ENCODE measurements at regions not wholly inside any gene's neighbourhood (a gene's known extent, or its start where the extent isn't known, plus 50 kb on each side); places are given as distances from the start of the nearest gene placed in this dataset.

DNA sequence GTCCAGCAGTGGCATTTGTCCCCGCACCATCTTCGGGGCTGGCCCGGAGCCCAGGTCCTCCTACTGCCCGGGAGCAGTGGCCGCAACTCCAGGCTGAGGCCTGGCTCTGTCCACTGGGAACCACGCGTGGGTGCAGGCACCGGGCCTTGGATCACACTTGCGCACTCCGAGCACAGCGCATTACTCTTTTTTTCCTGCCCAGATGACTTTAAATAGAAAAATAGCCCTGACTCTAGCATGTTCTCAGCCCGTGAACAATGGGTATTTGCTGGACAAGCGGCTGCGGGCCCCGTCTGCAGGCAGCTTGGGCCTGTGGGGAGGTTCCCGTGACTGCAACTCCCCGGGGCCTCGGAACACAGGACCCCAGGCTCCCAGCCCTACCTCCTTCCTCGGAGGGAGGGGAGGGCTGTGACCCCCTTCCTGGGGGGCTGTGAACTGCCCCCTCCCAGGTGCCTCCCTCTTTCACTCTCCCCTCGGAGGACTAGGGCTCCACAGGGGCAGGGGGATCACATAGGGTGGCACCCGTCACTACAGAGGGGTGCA, 162.2 kb downstream of the TBXT start:
- Histone ChIP-seq H3K4me3 (no peak overlapping the region), H3K36me3 (ENCODE audit: control insufficient read depth in 4 of 4, insufficient read depth in 4 of 4, low read length in 4 of 4) (no peaks in the 10 kb centered on the region), H3K9ac (ENCODE audit: insufficient read depth in 1 of 2, low read length in 2 of 2) (peak overlapping the region; percentile 8 to 67), H3K9me3 (ENCODE audit: control insufficient read depth in 4 of 4, insufficient read depth in 3 of 4, low read length in 3 of 4) (peaks cover 0 to 6% (median 0%) of the 10 kb centered on the region in 4 donors), H3K4me1 (ENCODE audit: control insufficient read depth in 5 of 5, insufficient read depth in 5 of 5, low read length in 5 of 5) (peaks cover 3 to 38% (median 11%) of the 10 kb centered on the region in 5 donors), H3K27ac (ENCODE audit: low read depth in 1 of 2, low read length in 1 of 2) (no peak overlapping the region), H3K27me3 (ENCODE audit: control insufficient read depth in 3 of 3, insufficient read depth in 3 of 3, low read length in 2 of 3) (peaks cover 10 to 40% (median 35%) of the 10 kb centered on the region in 3 donors)
- TF ChIP-seq, protein P1, sequence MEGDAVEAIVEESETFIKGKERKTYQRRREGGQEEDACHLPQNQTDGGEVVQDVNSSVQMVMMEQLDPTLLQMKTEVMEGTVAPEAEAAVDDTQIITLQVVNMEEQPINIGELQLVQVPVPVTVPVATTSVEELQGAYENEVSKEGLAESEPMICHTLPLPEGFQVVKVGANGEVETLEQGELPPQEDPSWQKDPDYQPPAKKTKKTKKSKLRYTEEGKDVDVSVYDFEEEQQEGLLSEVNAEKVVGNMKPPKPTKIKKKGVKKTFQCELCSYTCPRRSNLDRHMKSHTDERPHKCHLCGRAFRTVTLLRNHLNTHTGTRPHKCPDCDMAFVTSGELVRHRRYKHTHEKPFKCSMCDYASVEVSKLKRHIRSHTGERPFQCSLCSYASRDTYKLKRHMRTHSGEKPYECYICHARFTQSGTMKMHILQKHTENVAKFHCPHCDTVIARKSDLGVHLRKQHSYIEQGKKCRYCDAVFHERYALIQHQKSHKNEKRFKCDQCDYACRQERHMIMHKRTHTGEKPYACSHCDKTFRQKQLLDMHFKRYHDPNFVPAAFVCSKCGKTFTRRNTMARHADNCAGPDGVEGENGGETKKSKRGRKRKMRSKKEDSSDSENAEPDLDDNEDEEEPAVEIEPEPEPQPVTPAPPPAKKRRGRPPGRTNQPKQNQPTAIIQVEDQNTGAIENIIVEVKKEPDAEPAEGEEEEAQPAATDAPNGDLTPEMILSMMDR (IDR thresholded peaks at IDR 0.05; ENCODE audit: control extremely low read depth, extremely low read depth) = no peak
- ATAC-seq (ENCODE audit: insufficient read depth, low FRiP score) (peak; percentile 8), DNase-seq (peak; percentile 64 to 76 (median 64))
- 15 to 18% methylated on average over 21 of the region's 21 CpGs for WGBS, 2 donors

DNA sequence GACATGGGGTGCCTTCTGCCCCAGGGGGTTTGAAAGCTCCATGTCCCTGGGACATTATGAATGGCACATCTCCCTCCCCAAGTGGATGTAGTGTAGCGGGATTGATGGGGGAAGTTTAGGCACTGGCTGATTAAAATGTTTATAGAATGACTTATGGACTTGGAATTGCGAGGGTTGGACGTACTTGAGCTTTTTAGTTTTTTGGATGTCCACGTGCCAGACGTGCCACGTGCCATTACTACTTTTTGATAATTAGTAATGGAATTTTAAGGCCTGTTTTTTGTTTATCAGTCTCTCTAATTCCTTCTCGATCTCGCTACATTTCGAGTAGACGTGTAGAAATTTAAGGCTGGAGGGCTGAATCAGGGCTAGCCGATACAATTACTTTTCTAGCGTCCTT, 162.8 kb downstream of the TBXT start:
- peaks cover 3 to 38% (median 11%) of the 10 kb centered on the region in 5 donors for H3K4me1 ChIP-seq (ENCODE audit: control insufficient read depth in 5 of 5, insufficient read depth in 5 of 5, low read length in 5 of 5)
- no peak overlapping the region for H3K27ac ChIP-seq (ENCODE audit: low read depth in 1 of 2, low read length in 1 of 2)
- H3K36me3 ChIP-seq (ENCODE audit: control insufficient read depth in 4 of 4, insufficient read depth in 4 of 4, low read length in 4 of 4) = no peaks in the 10 kb centered on the region
- H3K9me3 ChIP-seq (ENCODE audit: control insufficient read depth in 4 of 4, insufficient read depth in 3 of 4, low read length in 3 of 4) = peaks cover 0 to 5% (median 0%) of the 10 kb centered on the region in 4 donors
- TF ChIP-seq, protein P1 (IDR thresholded peaks at IDR 0.05; ENCODE audit: control extremely low read depth, extremely low read depth) = no peak
- H3K27me3 ChIP-seq (ENCODE audit: control insufficient read depth in 3 of 3, insufficient read depth in 3 of 3, low read length in 2 of 3) = peaks cover 10 to 34% (median 29%) of the 10 kb centered on the region in 3 donors
- ATAC-seq (ENCODE audit: insufficient read depth, low FRiP score) (no peak), DNase-seq (no peak)
- H3K4me3 ChIP-seq = no peak overlapping the region
- 83 to 88% methylated on average over 12 of the region's 12 CpGs for WGBS, 2 donors
- no peak overlapping the region for H3K9ac ChIP-seq (ENCODE audit: insufficient read depth in 1 of 2, low read length in 2 of 2)

DNA sequence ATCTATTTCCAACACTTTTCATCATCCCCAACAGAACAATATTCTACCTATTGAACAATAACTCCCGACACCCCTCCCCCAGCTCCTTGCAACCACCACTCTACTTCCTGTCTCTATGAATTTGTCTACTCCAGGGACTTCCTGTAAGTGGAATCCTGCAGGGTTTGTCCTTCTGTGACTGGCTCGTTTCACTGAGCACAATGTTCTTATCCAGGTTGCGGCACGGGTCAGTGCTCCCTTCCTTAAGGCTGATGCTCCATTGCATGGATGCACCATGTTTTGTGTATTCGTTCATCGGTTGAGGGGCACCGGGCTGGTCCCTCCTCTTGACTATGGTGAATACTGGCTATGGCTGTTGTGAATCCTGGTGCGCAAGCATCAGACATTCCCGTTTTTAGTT, 163.2 kb downstream of the TBXT start:
- H3K4me3 ChIP-seq = no peak overlapping the region
- no peaks in the 10 kb centered on the region for H3K36me3 ChIP-seq (ENCODE audit: control insufficient read depth in 4 of 4, insufficient read depth in 4 of 4, low read length in 4 of 4)
- no peak overlapping the region for H3K9ac ChIP-seq (ENCODE audit: insufficient read depth in 1 of 2, low read length in 2 of 2)
- 74 to 82% methylated on average over 9 of the region's 9 CpGs for WGBS, 2 donors
- H3K4me1 ChIP-seq (ENCODE audit: control insufficient read depth in 5 of 5, insufficient read depth in 5 of 5, low read length in 5 of 5) = peaks cover 3 to 37% (median 11%) of the 10 kb centered on the region in 5 donors
- no peak overlapping the region for H3K27ac ChIP-seq (ENCODE audit: low read depth in 1 of 2, low read length in 1 of 2)
- peaks cover 0 to 5% (median 0%) of the 10 kb centered on the region in 4 donors for H3K9me3 ChIP-seq (ENCODE audit: control insufficient read depth in 4 of 4, insufficient read depth in 3 of 4, low read length in 3 of 4)
- no peak for DNase-seq
- no peak for ATAC-seq (ENCODE audit: insufficient read depth, low FRiP score)
- TF ChIP-seq, protein P1 (IDR thresholded peaks at IDR 0.05; ENCODE audit: control extremely low read depth, extremely low read depth) = no peak
- peaks cover 10 to 30% (median 25%) of the 10 kb centered on the region in 3 donors for H3K27me3 ChIP-seq (ENCODE audit: control insufficient read depth in 3 of 3, insufficient read depth in 3 of 3, low read length in 2 of 3)

DNA sequence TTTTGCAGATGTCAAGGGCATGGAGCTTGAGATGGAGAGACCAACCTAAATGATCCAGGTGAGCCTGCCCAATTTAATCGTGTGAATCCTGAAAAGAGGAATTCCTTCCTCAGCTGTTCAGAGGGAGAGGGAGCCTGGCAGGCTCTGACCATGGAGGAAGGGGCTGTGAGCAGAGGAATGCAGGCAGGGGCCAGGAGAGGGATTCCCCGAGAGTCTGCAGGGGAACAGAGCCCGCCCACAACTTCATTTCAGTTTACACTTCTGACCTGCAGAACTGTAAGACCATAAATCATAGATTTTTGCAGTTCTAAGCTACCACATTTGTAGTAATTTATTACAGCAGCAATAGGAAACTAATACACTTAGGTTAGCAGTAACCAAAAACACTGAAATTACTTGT, 164.1 kb downstream of the TBXT start:
- Histone ChIP-seq H3K27ac (ENCODE audit: low read depth in 1 of 2, low read length in 1 of 2) (no peak overlapping the region), H3K27me3 (ENCODE audit: control insufficient read depth in 3 of 3, insufficient read depth in 3 of 3, low read length in 2 of 3) (peaks cover 4 to 21% (median 16%) of the 10 kb centered on the region in 3 donors), H3K36me3 (ENCODE audit: control insufficient read depth in 4 of 4, insufficient read depth in 4 of 4, low read length in 4 of 4) (no peaks in the 10 kb centered on the region), H3K9ac (ENCODE audit: insufficient read depth in 1 of 2, low read length in 2 of 2) (no peak overlapping the region), H3K4me1 (ENCODE audit: control insufficient read depth in 5 of 5, insufficient read depth in 5 of 5, low read length in 5 of 5) (peaks cover 0 to 28% (median 10%) of the 10 kb centered on the region in 5 donors), H3K9me3 (ENCODE audit: control insufficient read depth in 4 of 4, insufficient read depth in 3 of 4, low read length in 3 of 4) (peaks cover 0 to 3% (median 0%) of the 10 kb centered on the region in 4 donors), H3K4me3 (no peak overlapping the region)
- WGBS, 2 donors = 24 to 30% methylated on average over 3 of the region's 3 CpGs
- ATAC-seq (ENCODE audit: insufficient read depth, low FRiP score) (no peak), DNase-seq (no peak)
- TF ChIP-seq, protein P1 (IDR thresholded peaks at IDR 0.05; ENCODE audit: control extremely low read depth, extremely low read depth) = no peak
